Upper lobe of left lung (tissue), 6 donors: ENCODE measurements at regions not wholly inside any gene's neighbourhood (a gene's known extent, or its start where the extent isn't known, plus 50 kb on each side); places are given as distances from the start of the nearest gene placed in this dataset.

ENCODE experiments used
- ATAC-seq, 2 donors: fragments of 200-7000 bp; cut with Tn5 transposase; one replicate each; pipeline ENCODE4 v1.9.1; 2022; ENCODE audit warnings: mild to moderate bottlenecking in 2 of 2, moderate library complexity in 2 of 2; ENCODE audit not compliant: low FRiP score in 2 of 2
- DNase-seq, 2 donors: peaks; one replicate each; pipeline ENCODE4 v3.0.0-alpha.2; 2019 to 2020
- H3K27ac ChIP-seq, 4 donors: fragments of 200-600 bp; sonication (generic); one replicate each; pipeline ENCODE4 v1.5.1; 2016 to 2019
- H3K27me3 ChIP-seq, 4 donors: fragments of 200-600 bp; sonication (generic); one replicate each; pipeline ENCODE4 v1.5.1; 2017 to 2019
- H3K36me3 ChIP-seq, 4 donors: fragments of 200-600 bp; sonication (generic); one replicate each; pipeline ENCODE4 v1.5.1; 2016 to 2019
- H3K4me1 ChIP-seq, 4 donors: fragments of 200-600 bp; sonication (generic); one replicate each; pipeline ENCODE4 v1.5.1; 2018 to 2019
- H3K4me3 ChIP-seq, 4 donors: fragments of 200-600 bp; sonication (generic); one replicate each; pipeline ENCODE4 v1.5.1; 2017 to 2019; ENCODE audit warnings: mild to moderate bottlenecking in 2 of 4, moderate library complexity in 1 of 4
- H3K9me3 ChIP-seq, 4 donors: fragments of 200-600 bp; sonication (generic); one replicate each; pipeline ENCODE4 v1.5.1; 2018 to 2019
- EP300 ChIP-seq, 4 donors: sonication (generic); formaldehyde crosslinking; IDR thresholded peaks; one replicate each; pipeline ENCODE4 v1.5.1; 2017; ENCODE audit warnings: antibody characterized with exemption in 4 of 4, control low read depth in 2 of 4
- POLR2A ChIP-seq, 4 donors: fragments of 450-650 bp; IDR thresholded peaks; one replicate each; pipeline ENCODE4 v1.5.1; 2016 to 2017; ENCODE audit warnings: antibody characterized with exemption in 4 of 4, mild to moderate bottlenecking in 2 of 4
- POLR2AphosphoS5 ChIP-seq, 2 donors: sonication (generic); formaldehyde crosslinking; IDR thresholded peaks; one replicate each; pipeline ENCODE4 v1.5.1; 2017; ENCODE audit warnings: antibody characterized with exemption in 2 of 2
- WGBS, 2 donors: methylation state at CpG; one replicate each; pipeline ENCODE4 v1.1.5; 2017 to 2018; 5-methylcytosine and 5-hydroxymethylcytosine counted together
- TF ChIP-seq, protein P1 (sequence below), 6 experiments: fragments of 450-650 bp in 4 of 6; fragments of 200-600 bp in 2 of 6; sonication (generic) in 2 of 6; IDR thresholded peaks; one replicate each; pipeline ENCODE4 v1.5.1; 2016 to 2019; ENCODE audit warnings: antibody characterized with exemption in 6 of 6
- donor health status: DM: no; HTN: no; CAD: no; lungs with moderate emphysema.
- donor health status: DM: no; HTN: yes; CAD: no; lungs with severe emphysema.

DNA sequence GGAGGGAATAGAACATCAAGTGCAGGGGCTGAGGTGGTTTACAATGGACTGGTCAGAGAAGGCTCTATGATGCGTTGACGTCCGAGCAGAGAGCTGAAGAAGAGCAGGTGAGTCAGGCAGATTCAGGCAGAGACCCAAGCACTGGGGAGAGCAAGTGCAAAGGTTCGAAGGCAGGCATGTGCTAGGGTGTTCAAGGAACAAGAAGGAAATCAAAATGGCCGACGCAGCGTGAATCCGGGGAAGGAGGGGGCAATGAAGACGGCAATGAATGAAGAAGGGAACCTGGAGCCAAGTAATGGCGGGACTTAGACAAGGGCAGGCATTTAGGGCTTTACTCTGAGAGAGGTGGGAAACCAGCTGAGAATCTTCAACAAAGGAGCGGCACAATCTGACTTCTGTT lies 56.8 kb upstream of the DCTD start:
- Histone ChIP-seq H3K4me1 (peaks cover 0 to 12% (median 5%) of the 10 kb centered on the region in 4 donors), H3K27me3 (no peaks in the 10 kb centered on the region), H3K4me3 (no peak overlapping the region), H3K27ac (no peak overlapping the region), H3K36me3 (no peaks in the 10 kb centered on the region), H3K9me3 (no peaks in the 10 kb centered on the region)
- 93 to 94% methylated on average over 11 of the region's 11 CpGs for WGBS, 2 donors
- TF ChIP-seq, protein P1, sequence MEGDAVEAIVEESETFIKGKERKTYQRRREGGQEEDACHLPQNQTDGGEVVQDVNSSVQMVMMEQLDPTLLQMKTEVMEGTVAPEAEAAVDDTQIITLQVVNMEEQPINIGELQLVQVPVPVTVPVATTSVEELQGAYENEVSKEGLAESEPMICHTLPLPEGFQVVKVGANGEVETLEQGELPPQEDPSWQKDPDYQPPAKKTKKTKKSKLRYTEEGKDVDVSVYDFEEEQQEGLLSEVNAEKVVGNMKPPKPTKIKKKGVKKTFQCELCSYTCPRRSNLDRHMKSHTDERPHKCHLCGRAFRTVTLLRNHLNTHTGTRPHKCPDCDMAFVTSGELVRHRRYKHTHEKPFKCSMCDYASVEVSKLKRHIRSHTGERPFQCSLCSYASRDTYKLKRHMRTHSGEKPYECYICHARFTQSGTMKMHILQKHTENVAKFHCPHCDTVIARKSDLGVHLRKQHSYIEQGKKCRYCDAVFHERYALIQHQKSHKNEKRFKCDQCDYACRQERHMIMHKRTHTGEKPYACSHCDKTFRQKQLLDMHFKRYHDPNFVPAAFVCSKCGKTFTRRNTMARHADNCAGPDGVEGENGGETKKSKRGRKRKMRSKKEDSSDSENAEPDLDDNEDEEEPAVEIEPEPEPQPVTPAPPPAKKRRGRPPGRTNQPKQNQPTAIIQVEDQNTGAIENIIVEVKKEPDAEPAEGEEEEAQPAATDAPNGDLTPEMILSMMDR (IDR thresholded peaks at IDR 0.05) = no peak
- TF ChIP-seq POLR2AphosphoS5 (IDR thresholded peaks at IDR 0.05) (no peak), EP300 (IDR thresholded peaks at IDR 0.05) (no peak), POLR2A (IDR thresholded peaks at IDR 0.05) (no peak)
- DNase-seq (no peak), ATAC-seq (no peak)

DNA sequence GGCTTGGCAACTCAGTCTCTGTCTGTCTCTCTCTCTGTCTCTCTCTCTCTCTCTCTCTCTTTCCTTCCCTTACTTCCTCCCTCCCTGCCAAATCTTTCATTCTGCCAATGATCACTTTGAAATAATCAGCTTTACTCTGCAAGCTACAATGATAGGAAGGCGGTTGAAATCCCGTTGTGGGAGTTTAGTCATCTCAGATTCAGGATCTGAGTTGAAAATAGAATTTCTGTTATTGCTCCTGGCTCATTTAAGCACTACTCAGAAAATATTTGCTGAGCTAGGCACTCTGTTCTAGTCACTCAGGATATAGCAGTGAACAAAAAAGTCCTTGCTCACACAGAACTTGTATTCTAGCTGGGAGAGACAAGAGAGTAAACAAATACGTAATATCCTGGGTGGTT lies 56.3 kb upstream of the DCTD start:
- no peak for TF ChIP-seq EP300 (IDR thresholded peaks at IDR 0.05)
- TF ChIP-seq POLR2AphosphoS5 (IDR thresholded peaks at IDR 0.05) = no peak
- no peak for TF ChIP-seq POLR2A (IDR thresholded peaks at IDR 0.05)
- TF ChIP-seq, protein P1 (IDR thresholded peaks at IDR 0.05) = no peak
- H3K4me1 ChIP-seq = peaks cover 0 to 12% (median 5%) of the 10 kb centered on the region in 4 donors
- 42 to 68% methylated on average over 3 of the region's 3 CpGs for WGBS, 2 donors
- no peaks in the 10 kb centered on the region for H3K9me3 ChIP-seq
- no peaks in the 10 kb centered on the region for H3K36me3 ChIP-seq
- H3K4me3 ChIP-seq = no peak overlapping the region
- no peaks in the 10 kb centered on the region for H3K27me3 ChIP-seq
- ATAC-seq (no peak), DNase-seq (no peak)
- H3K27ac ChIP-seq = no peak overlapping the region

DNA sequence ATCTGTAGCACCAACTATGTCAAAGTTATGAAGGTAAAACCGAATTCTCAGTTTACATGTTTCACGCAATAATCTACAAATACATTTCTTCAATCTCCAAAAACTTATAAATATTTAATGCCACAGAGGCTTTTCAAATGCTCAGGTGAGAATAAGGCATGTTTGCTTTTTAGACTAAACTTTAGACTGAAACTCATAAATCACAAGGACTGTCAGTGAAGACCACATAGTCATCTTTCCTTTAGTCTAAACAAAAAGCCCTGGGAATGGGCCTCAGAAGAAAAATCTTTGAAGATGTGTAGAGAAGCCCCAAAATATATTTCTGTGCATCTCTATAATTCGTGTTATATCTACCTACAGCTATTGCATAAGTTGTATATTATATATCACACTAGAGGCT lies 54.5 kb upstream of the DCTD start:
- Histone ChIP-seq H3K27me3 (no peaks in the 10 kb centered on the region), H3K4me3 (no peak overlapping the region), H3K27ac (no peak overlapping the region), H3K36me3 (no peaks in the 10 kb centered on the region), H3K4me1 (peaks cover 0 to 10% (median 5%) of the 10 kb centered on the region in 4 donors), H3K9me3 (no peaks in the 10 kb centered on the region)
- 86 to 89% methylated on average over 3 of the region's 3 CpGs for WGBS, 2 donors
- DNase-seq (no peak), ATAC-seq (no peak)
- no peak for TF ChIP-seq POLR2A (IDR thresholded peaks at IDR 0.05)
- TF ChIP-seq POLR2AphosphoS5 (IDR thresholded peaks at IDR 0.05) = no peak
- TF ChIP-seq, protein P1 (IDR thresholded peaks at IDR 0.05) = no peak
- no peak for TF ChIP-seq EP300 (IDR thresholded peaks at IDR 0.05)

DNA sequence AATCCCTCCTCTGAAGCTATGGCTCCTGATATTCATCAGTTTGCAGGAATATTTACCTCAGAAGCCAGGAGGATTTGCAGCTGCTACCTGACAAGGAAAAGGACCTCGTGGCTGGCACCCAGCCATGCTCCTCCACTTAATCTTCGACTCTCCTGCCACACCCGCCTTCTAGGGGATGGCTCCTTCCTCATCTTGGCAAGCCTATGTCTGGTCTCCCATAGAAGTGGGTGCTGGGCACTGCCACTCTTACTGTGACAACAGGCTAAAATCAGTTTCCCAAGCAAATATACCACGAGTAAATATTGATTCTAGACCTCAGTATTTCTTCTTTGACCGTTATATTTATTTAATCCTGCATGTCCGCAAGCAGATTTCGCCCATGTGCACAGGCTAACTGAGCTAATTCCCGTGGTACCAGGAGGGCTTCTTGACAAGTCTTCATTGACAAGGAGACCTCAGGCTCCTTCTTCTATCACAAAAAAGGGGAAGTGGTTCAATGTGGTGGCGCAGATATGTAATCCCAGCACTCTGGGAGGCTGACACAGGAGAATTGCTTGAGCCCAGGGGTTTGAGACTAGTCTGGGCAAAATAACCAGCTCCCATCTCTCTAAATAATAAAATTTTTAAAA lies 52.6 kb upstream of the DCTD start:
- H3K9me3 ChIP-seq = no peaks in the 10 kb centered on the region
- H3K36me3 ChIP-seq = no peaks in the 10 kb centered on the region
- ATAC-seq (no peak), DNase-seq (no peak)
- 23 to 32% methylated on average over 9 of the region's 9 CpGs for WGBS, 2 donors
- H3K4me3 ChIP-seq = no peak overlapping the region
- TF ChIP-seq, protein P1 (IDR thresholded peaks at IDR 0.05) = no peak
- TF ChIP-seq EP300 (IDR thresholded peaks at IDR 0.05) (no peak), POLR2AphosphoS5 (IDR thresholded peaks at IDR 0.05) (no peak), POLR2A (IDR thresholded peaks at IDR 0.05) (no peak)
- H3K27me3 ChIP-seq = no peaks in the 10 kb centered on the region
- H3K27ac ChIP-seq = no peak overlapping the region
- peaks cover 0 to 8% (median 4%) of the 10 kb centered on the region in 4 donors for H3K4me1 ChIP-seq
